ENCODE measurements at regions not wholly inside any gene's neighbourhood (a gene's known extent, or its start where the extent isn't known, plus 50 kb on each side); places are given as distances from the start of the nearest gene placed in this dataset.
"Not testable (repeated sequence)": the region's sequence is repeated elsewhere in the genome, so short reads cannot be mapped to it uniquely, and the experiment has no call there.

DNA sequence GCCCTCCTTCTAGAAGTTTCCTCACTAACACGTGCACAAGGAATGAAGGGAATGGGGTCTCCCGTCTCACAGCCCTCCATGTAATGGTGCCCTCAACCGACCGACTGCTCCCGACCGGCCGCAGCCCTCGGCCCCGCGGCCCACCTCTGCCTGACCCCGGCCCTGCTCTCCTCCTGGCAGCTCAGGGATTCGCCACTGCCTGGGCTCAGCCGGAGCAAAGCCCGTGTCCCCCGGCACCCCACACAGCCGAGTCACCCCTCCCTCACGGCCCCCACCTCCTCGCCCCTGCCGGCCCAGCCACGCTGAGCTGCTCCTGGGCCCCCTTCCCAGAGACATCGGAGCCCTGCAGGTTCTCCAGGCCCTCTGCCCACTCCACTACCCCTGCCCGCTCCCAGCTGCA lies 171.0 kb downstream of the TMEM121 start:
- peaks cover 19% of the 10 kb centered on the region for H3K4me1 Mint-ChIP-seq (ENCODE audit: low read depth)
- CTCF ChIA-PET; H3K9me3 Mint-ChIP-seq; intact Hi-C loops (cut with micrococcal nuclease); H3K36me3 Mint-ChIP-seq; H3K27me3 Mint-ChIP-seq; H3K4me3 Mint-ChIP-seq; DNase-seq; POLR2A ChIA-PET; H3K27ac Mint-ChIP-seq: not testable (repeated sequence)

DNA sequence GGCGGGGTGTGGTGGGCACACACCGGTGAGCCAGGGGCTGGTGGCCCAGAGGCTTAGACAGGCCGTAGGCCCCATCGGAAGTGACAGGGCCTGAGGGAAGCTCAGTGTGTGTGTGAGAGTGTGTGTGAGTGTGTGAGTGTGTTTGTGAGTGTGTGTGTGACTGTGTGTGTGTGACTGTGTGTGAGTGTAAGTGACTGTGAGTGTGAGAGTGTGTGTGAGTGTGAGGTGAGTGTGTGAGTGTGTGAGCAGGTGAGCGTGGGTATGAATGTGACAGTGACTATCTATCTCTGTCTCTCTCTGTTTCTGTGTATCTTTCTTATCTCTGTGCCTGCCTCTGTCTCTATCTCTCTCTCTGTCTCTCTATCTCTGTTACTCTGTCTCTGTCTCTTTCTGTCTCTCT lies 171.6 kb downstream of the TMEM121 start:
- H3K36me3 Mint-ChIP-seq; CTCF ChIA-PET; intact Hi-C loops (cut with micrococcal nuclease); POLR2A ChIA-PET; H3K27me3 Mint-ChIP-seq; H3K9me3 Mint-ChIP-seq; H3K27ac Mint-ChIP-seq; H3K4me3 Mint-ChIP-seq; DNase-seq: not testable (repeated sequence)
- peaks cover 19% of the 10 kb centered on the region for H3K4me1 Mint-ChIP-seq (ENCODE audit: low read depth)

- intact Hi-C loops (cut with micrococcal nuclease); H3K9me3 Mint-ChIP-seq; CTCF ChIA-PET; POLR2A ChIA-PET; H3K36me3 Mint-ChIP-seq; H3K27me3 Mint-ChIP-seq; H3K27ac Mint-ChIP-seq; DNase-seq; H3K4me3 Mint-ChIP-seq: not testable (repeated sequence)
- H3K4me1 Mint-ChIP-seq (ENCODE audit: low read depth) = peaks cover 19% of the 10 kb centered on the region
Measured at GRCh38 chr14:105698940-105699556, 172.7 kb downstream of the TMEM121 start.

GRCh38 chr14:105699706-105700105 lies 173.3 kb downstream of the TMEM121 start:
- POLR2A ChIA-PET; H3K27ac Mint-ChIP-seq; H3K27me3 Mint-ChIP-seq; intact Hi-C loops (cut with micrococcal nuclease); H3K9me3 Mint-ChIP-seq; H3K4me3 Mint-ChIP-seq; DNase-seq; H3K36me3 Mint-ChIP-seq; CTCF ChIA-PET: not testable (repeated sequence)
- peaks cover 19% of the 10 kb centered on the region for H3K4me1 Mint-ChIP-seq (ENCODE audit: low read depth)

DNA sequence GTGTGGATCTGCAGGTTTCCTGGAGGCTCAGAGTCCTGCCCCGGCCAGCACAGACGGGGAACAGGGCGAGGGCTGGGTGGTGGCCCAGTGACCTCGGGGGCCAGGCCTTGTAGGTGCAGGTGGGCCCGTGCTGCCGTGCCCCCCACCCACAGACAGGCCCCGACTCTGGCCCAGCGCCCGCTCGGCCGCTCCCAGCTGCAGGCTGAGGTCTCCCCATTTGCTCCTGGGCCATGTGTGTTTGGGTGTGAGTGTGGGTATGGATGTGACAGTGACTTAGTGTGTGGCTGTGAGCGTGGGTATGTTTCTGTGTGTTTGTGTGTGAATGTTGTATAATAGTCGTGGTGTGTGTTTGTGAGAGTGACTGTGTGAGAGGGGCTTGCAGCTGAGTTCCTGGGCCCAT lies 173.8 kb downstream of the TMEM121 start:
- POLR2A ChIA-PET; H3K36me3 Mint-ChIP-seq; H3K9me3 Mint-ChIP-seq; H3K27me3 Mint-ChIP-seq; H3K4me3 Mint-ChIP-seq; intact Hi-C loops (cut with micrococcal nuclease); CTCF ChIA-PET; DNase-seq: not testable (repeated sequence)
- Mint-ChIP-seq H3K27ac (peak overlapping the region; percentile 15), H3K4me1 (ENCODE audit: low read depth) (peaks cover 19% of the 10 kb centered on the region)

GRCh38 chr14:105700622-105701288 lies 174.4 kb downstream of the TMEM121 start:
- Mint-ChIP-seq H3K4me3 (no peak overlapping the region), H3K27me3 (peaks cover 1% of the 10 kb centered on the region), H3K4me1 (ENCODE audit: low read depth) (peaks cover 15% of the 10 kb centered on the region), H3K9me3 (no peaks in the 10 kb centered on the region), H3K36me3 (no peaks in the 10 kb centered on the region), H3K27ac (peak overlapping the region; percentile 15)
- DNase-seq = peak; percentile 41
- intact Hi-C loops (cut with micrococcal nuclease) = no loop called here
- POLR2A ChIA-PET = no interaction called here
- CTCF ChIA-PET = no interaction called here

DNA sequence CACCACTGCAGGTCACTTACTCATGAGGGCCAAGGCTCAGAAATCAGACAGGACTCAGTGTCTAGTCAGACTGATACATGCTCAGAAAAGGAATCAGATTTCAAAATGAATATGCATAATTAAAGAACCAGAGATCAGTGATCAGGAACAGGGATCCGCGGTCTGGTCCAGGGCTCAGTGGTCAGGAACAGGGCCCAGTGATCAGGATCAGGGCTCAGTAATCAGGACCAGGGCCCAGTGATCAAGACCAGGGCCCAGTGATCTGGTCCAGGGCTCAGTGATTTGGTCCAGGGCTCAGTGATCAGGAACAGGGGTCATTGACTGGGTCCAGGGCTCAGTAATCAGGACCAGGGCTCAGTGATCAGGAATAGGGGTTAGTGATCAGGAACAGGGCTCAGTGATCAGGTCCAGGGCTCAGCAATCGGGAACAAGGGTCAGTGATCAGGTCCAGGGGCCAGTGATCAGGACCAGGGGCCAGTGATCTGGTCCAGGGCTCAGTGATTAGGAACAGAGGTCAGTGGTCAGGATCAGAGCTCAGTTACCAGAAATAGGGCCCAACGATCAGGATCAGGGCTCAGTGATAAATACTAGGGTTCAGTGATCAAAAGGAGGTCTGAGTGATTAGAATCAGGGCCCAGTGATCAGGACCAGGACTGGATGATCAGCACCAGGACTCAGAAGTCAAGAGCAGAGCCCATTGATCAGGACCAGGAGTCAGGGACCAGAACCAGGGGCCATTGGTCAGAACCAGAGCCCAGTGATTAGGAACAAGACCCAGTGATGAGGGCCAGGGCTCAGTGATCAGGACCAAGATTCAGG lies 175.3 kb downstream of the TMEM121 start:
- Mint-ChIP-seq H3K4me3 (no peak overlapping the region), H3K27me3 (peaks cover 1% of the 10 kb centered on the region), H3K4me1 (ENCODE audit: low read depth) (peaks cover 15% of the 10 kb centered on the region), H3K9me3 (no peaks in the 10 kb centered on the region), H3K36me3 (no peaks in the 10 kb centered on the region), H3K27ac (peak overlapping the region; percentile 46)
- ChIA-PET CTCF (no interaction called here), POLR2A (no interaction called here)
- intact Hi-C loops (cut with micrococcal nuclease) = no loop called here
- DNase-seq = no peak

- POLR2A ChIA-PET = no interaction called here
- intact Hi-C loops (cut with micrococcal nuclease) = no loop called here
- no peaks in the 10 kb centered on the region for H3K9me3 Mint-ChIP-seq
- no peaks in the 10 kb centered on the region for H3K36me3 Mint-ChIP-seq
- peaks cover 15% of the 10 kb centered on the region for H3K4me1 Mint-ChIP-seq (ENCODE audit: low read depth)
- H3K27me3 Mint-ChIP-seq = peaks cover 1% of the 10 kb centered on the region
- no peak for DNase-seq
- no peak overlapping the region for H3K4me3 Mint-ChIP-seq
- no peak overlapping the region for H3K27ac Mint-ChIP-seq
- CTCF ChIA-PET = no interaction called here
Measured at GRCh38 chr14:105702275-105702817, 176.0 kb downstream of the TMEM121 start.

DNA sequence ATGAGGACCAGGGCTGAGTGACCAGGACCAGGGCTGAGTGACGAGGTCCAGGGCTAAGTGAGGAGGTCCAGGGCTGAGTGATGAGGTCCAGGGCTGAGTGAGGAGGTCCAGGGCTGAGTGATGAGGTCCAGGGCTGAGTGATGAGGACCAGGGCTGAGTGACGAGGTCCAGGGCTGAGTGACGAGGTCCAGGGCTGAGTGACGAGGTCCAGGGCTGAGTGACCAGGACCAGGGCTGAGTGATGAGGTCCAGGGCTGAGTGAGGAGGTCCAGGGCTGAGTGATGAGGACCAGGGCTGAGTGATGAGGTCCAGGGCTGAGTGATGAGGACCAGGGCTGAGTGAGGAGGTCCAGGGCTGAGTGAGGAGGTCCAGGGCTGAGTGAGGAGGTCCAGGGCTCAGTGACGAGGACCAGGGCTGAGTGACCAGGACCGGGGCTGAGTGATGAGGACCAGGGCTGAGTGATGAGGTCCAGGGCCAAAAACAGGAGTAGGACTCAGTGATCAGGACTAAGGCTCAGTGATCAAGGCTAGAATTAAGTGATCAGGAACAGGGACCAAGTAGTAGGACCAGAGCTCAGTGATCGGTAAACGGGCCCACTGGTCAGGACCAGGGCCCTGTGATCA lies 176.8 kb downstream of the TMEM121 start:
- H3K4me3 Mint-ChIP-seq; CTCF ChIA-PET; DNase-seq; POLR2A ChIA-PET; H3K9me3 Mint-ChIP-seq; intact Hi-C loops (cut with micrococcal nuclease); H3K27ac Mint-ChIP-seq; H3K27me3 Mint-ChIP-seq; H3K36me3 Mint-ChIP-seq: not testable (repeated sequence)
- peaks cover 15% of the 10 kb centered on the region for H3K4me1 Mint-ChIP-seq (ENCODE audit: low read depth)

DNA sequence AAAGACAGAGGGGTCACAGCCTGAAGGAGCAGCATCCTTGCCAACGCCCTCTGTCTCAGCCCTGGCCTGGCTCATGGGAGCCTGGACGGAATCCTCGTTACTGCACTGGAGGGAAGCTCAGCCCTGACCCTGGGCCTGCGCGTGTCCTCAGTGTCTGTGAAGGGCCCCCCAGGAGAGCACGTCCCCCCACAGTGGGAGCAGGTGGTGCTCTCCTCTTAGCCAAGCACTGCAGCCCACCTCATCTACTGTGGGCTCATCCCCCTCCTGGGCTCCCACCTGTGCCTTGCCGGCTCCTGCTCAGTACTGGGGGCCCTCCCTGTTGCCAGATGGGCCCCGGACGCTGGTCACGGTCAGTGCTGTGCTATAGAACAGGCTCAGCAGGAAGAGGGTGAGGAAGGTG lies 177.7 kb downstream of the TMEM121 start:
- H3K9me3 Mint-ChIP-seq; intact Hi-C loops (cut with micrococcal nuclease); POLR2A ChIA-PET; H3K27me3 Mint-ChIP-seq; DNase-seq; H3K27ac Mint-ChIP-seq; H3K4me3 Mint-ChIP-seq; CTCF ChIA-PET; H3K36me3 Mint-ChIP-seq: not testable (repeated sequence)
- H3K4me1 Mint-ChIP-seq (ENCODE audit: low read depth) = peaks cover 15% of the 10 kb centered on the region

- CTCF ChIA-PET; POLR2A ChIA-PET; H3K9me3 Mint-ChIP-seq; H3K4me3 Mint-ChIP-seq; H3K36me3 Mint-ChIP-seq; H3K27me3 Mint-ChIP-seq; intact Hi-C loops (cut with micrococcal nuclease); H3K27ac Mint-ChIP-seq; DNase-seq: not testable (repeated sequence)
- H3K4me1 Mint-ChIP-seq (ENCODE audit: low read depth) = peaks cover 15% of the 10 kb centered on the region
Measured at GRCh38 chr14:105704492-105704891, 178.1 kb downstream of the TMEM121 start.

DNA sequence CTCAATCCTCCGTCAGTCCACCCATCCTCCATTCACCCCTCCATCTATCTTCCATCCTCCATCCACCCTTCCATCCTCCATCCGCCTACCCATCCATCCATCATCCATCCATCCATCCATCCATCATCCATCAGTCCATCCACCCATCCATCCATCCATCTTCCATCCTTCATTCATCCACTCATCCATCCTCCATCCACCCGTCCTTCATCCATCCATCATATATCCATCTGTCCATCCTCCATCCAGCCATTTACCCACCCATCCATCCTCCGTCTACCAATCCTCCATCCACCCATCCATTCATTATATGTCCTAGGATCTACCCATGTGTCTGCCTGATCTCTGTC lies 179.1 kb downstream of the TMEM121 start:
- peaks cover 13% of the 10 kb centered on the region for H3K4me1 Mint-ChIP-seq (ENCODE audit: low read depth)
- H3K4me3 Mint-ChIP-seq; H3K36me3 Mint-ChIP-seq; CTCF ChIA-PET; POLR2A ChIA-PET; DNase-seq; H3K9me3 Mint-ChIP-seq; intact Hi-C loops (cut with micrococcal nuclease); H3K27ac Mint-ChIP-seq; H3K27me3 Mint-ChIP-seq: not testable (repeated sequence)

All from activated CD4-positive, alpha-beta memory T cell treated with anti-CD3 and anti-CD28 coated beads for 36 hours (primary cell).